ENCODE measurements at regions not wholly inside any gene's neighbourhood (a gene's known extent, or its start where the extent isn't known, plus 50 kb on each side); places are given as distances from the start of the nearest gene placed in this dataset.

- Histone ChIP-seq H4K20me1 (ENCODE audit: insufficient read depth, low read length) (no peaks in the 10 kb centered on the region), H3K27me3 (ENCODE audit: insufficient read depth, low read length) (no peaks in the 10 kb centered on the region), H3K9ac (ENCODE audit: low read length) (no peak overlapping the region), H3K9me3 (ENCODE audit: low read length) (no peaks in the 10 kb centered on the region), H3F3A (ENCODE audit: insufficient read depth, low read length) (no peaks in the 10 kb centered on the region), H3K4me1 (ENCODE audit: insufficient read depth, low read length, severe bottlenecking) (no peaks in the 10 kb centered on the region), H3K79me2 (ENCODE audit: insufficient read depth, low read length) (no peaks in the 10 kb centered on the region), H3K27ac (ENCODE audit: low read depth, low read length, poor library complexity, severe bottlenecking) (no peak overlapping the region), H2AFZ (ENCODE audit: low read length) (no peak overlapping the region), H3K4me3 (ENCODE audit: low read depth, low read length, poor library complexity, severe bottlenecking) (no peak overlapping the region), H3K4me2 (ENCODE audit: low read length) (no peak overlapping the region), H3K36me3 (ENCODE audit: insufficient read depth, low read length) (no peaks in the 10 kb centered on the region), H3K9me2 (ENCODE audit: low read depth, low read length) (no peaks in the 10 kb centered on the region)
- TF ChIP-seq EZH2 (IDR thresholded peaks at IDR 0.05; ENCODE audit: borderline replicate concordance, low read length) (no peak), CTCF (IDR thresholded peaks at IDR 0.05; ENCODE audit: low read length) (no peak)
These were observed 708.1 kb upstream of the RGMB start for GRCh38 chr5:98065261-98065909.

- H3K27ac ChIP-seq (ENCODE audit: low read depth, low read length, poor library complexity, severe bottlenecking) = no peak overlapping the region
- H3K36me3 ChIP-seq (ENCODE audit: insufficient read depth, low read length) = no peaks in the 10 kb centered on the region
- H2AFZ ChIP-seq (ENCODE audit: low read length) = no peak overlapping the region
- no peaks in the 10 kb centered on the region for H3K79me2 ChIP-seq (ENCODE audit: insufficient read depth, low read length)
- H3K9me3 ChIP-seq (ENCODE audit: low read length) = no peaks in the 10 kb centered on the region
- no peaks in the 10 kb centered on the region for H4K20me1 ChIP-seq (ENCODE audit: insufficient read depth, low read length)
- H3K9ac ChIP-seq (ENCODE audit: low read length) = no peak overlapping the region
- H3K4me3 ChIP-seq (ENCODE audit: low read depth, low read length, poor library complexity, severe bottlenecking) = no peak overlapping the region
- no peaks in the 10 kb centered on the region for H3K27me3 ChIP-seq (ENCODE audit: insufficient read depth, low read length)
- H3F3A ChIP-seq (ENCODE audit: insufficient read depth, low read length) = no peaks in the 10 kb centered on the region
- no peak for TF ChIP-seq CTCF (IDR thresholded peaks at IDR 0.05; ENCODE audit: low read length)
- no peak for TF ChIP-seq EZH2 (IDR thresholded peaks at IDR 0.05; ENCODE audit: borderline replicate concordance, low read length)
- no peaks in the 10 kb centered on the region for H3K4me1 ChIP-seq (ENCODE audit: insufficient read depth, low read length, severe bottlenecking)
- no peak overlapping the region for H3K4me2 ChIP-seq (ENCODE audit: low read length)
- no peaks in the 10 kb centered on the region for H3K9me2 ChIP-seq (ENCODE audit: low read depth, low read length)
These were observed 706.6 kb upstream of the RGMB start for GRCh38 chr5:98066910-98067309.

GRCh38 chr5:98069876-98070512 lies 703.5 kb upstream of the RGMB start:
- Histone ChIP-seq H3K27me3 (ENCODE audit: insufficient read depth, low read length) (no peaks in the 10 kb centered on the region), H3K27ac (ENCODE audit: low read depth, low read length, poor library complexity, severe bottlenecking) (no peak overlapping the region), H3K4me2 (ENCODE audit: low read length) (no peak overlapping the region), H4K20me1 (ENCODE audit: insufficient read depth, low read length) (no peaks in the 10 kb centered on the region), H3K4me3 (ENCODE audit: low read depth, low read length, poor library complexity, severe bottlenecking) (no peak overlapping the region), H3K4me1 (ENCODE audit: insufficient read depth, low read length, severe bottlenecking) (no peaks in the 10 kb centered on the region), H3F3A (ENCODE audit: insufficient read depth, low read length) (no peaks in the 10 kb centered on the region), H3K79me2 (ENCODE audit: insufficient read depth, low read length) (no peaks in the 10 kb centered on the region), H3K9ac (ENCODE audit: low read length) (no peak overlapping the region), H3K36me3 (ENCODE audit: insufficient read depth, low read length) (no peaks in the 10 kb centered on the region), H3K9me3 (ENCODE audit: low read length) (no peaks in the 10 kb centered on the region), H2AFZ (ENCODE audit: low read length) (no peak overlapping the region), H3K9me2 (ENCODE audit: low read depth, low read length) (no peaks in the 10 kb centered on the region)
- TF ChIP-seq EZH2 (IDR thresholded peaks at IDR 0.05; ENCODE audit: borderline replicate concordance, low read length) (no peak), CTCF (IDR thresholded peaks at IDR 0.05; ENCODE audit: low read length) (no peak)

Data from OCI-LY1 (cell line).